Middle frontal gyrus (tissue), 1 donor: ENCODE measurements at regions not wholly inside any gene's neighbourhood (a gene's known extent, or its start where the extent isn't known, plus 50 kb on each side); places are given as distances from the start of the nearest gene placed in this dataset.
"Not testable (repeated sequence)": the region's sequence is repeated elsewhere in the genome, so short reads cannot be mapped to it uniquely, and the experiment has no call there.

Source experiments
- DNase-seq: peaks from one replicate; pipeline ENCODE4 v3.0.0-alpha.2; 2015; ENCODE audit warnings: low spot score; ENCODE audit errors: extremely low spot score

- DNase-seq: no peak
Observed at GRCh38 chr2:33913071-33913616, 314.0 kb upstream of the FAM98A start.

- no peak for DNase-seq
Observed at GRCh38 chr2:33911327-33911726, 312.2 kb upstream of the FAM98A start.

GRCh38 chr2:33909945-33910695 lies 311.0 kb upstream of the FAM98A start:
- DNase-seq: no peak

- no peak for DNase-seq
Observed at GRCh38 chr2:33907866-33908265, 308.8 kb upstream of the FAM98A start.

- DNase-seq: not testable (repeated sequence)
Observed at GRCh38 chr2:33906129-33906528, 307.0 kb upstream of the FAM98A start.

GRCh38 chr2:33904801-33905200 lies 305.7 kb upstream of the FAM98A start:
- no peak for DNase-seq

- no peak for DNase-seq
Observed at GRCh38 chr2:33903701-33904100, 304.6 kb upstream of the FAM98A start.

GRCh38 chr2:33903215-33903614 lies 304.1 kb upstream of the FAM98A start:
- DNase-seq: no peak

- DNase-seq: no peak
Observed at GRCh38 chr2:33900610-33901009, 301.5 kb upstream of the FAM98A start.

- no peak for DNase-seq
Observed at GRCh38 chr2:33897741-33898140, 298.6 kb upstream of the FAM98A start.

GRCh38 chr2:33893824-33894223 lies 294.7 kb upstream of the FAM98A start:
- no peak for DNase-seq

- DNase-seq: no peak
Observed at GRCh38 chr2:33891616-33892015, 292.5 kb upstream of the FAM98A start.

GRCh38 chr2:33890686-33891085 lies 291.6 kb upstream of the FAM98A start:
- DNase-seq: no peak

GRCh38 chr2:33877348-33878016 lies 278.4 kb upstream of the FAM98A start:
- no peak for DNase-seq

GRCh38 chr2:33873076-33873605 lies 274.0 kb upstream of the FAM98A start:
- DNase-seq: no peak

- DNase-seq: no peak
Observed at GRCh38 chr2:33859811-33860461, 260.8 kb upstream of the FAM98A start.

GRCh38 chr2:33859176-33859575 lies 260.1 kb upstream of the FAM98A start:
- DNase-seq: no peak

GRCh38 chr2:33848486-33848885 lies 249.4 kb upstream of the FAM98A start:
- no peak for DNase-seq

GRCh38 chr2:33839791-33840190 lies 240.7 kb upstream of the FAM98A start:
- DNase-seq: no peak

- DNase-seq: no peak
Observed at GRCh38 chr2:33836628-33837027, 237.5 kb upstream of the FAM98A start.

- no peak for DNase-seq
Observed at GRCh38 chr2:33835911-33836310, 236.8 kb upstream of the FAM98A start.

- no peak for DNase-seq
Observed at GRCh38 chr2:33822964-33823363, 223.9 kb upstream of the FAM98A start.
